ENCODE measurements at regions not wholly inside any gene's neighbourhood (a gene's known extent, or its start where the extent isn't known, plus 50 kb on each side); places are given as distances from the start of the nearest gene placed in this dataset.
A peak's percentile ranks its signal among the peaks of the same experiment; 100 is the strongest.

DNA sequence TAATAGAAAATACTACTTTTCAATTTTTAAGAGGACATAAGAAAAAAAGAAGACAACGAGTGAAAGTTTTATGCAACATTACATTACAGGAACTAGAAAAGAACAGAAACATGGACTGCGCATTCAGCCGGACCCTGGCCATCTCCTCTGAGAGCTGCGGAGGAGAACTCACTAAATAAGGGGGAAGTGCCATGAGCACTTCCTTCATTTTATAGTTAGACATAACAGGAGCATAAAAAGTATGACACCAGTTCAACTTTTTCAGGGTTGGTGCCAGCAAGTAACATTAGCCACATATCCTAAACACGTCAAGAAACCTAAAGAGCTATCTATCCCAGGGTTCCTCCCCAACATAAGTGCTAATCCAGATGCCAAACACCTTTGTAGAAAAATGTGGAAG lies 78.0 kb upstream of the SERTAD2 start:
- Histone ChIP-seq H3K9me3 (replicated peaks; ENCODE audit: control insufficient read depth, insufficient read depth, low read length) (no peaks in the 10 kb centered on the region), H3K79me2 (ENCODE audit: control insufficient read depth, insufficient read depth, low read length) (no peaks in the 10 kb centered on the region), H3K4me2 (ENCODE audit: insufficient read depth, low read length) (no peak overlapping the region), H2AFZ (ENCODE audit: low read depth, low read length) (peak overlapping the region; percentile 45), H3K27ac (ENCODE audit: insufficient read depth, low read depth, low read length) (no peak overlapping the region), H3K9ac (replicated peaks; ENCODE audit: extremely low read depth, insufficient read depth, low read length) (no peak overlapping the region), H3K36me3 (ENCODE audit: control insufficient read depth in 2 of 2, extremely low read depth in 1 of 2, insufficient read depth in 2 of 2, low read length in 2 of 2) (no peaks in the 10 kb centered on the region), H3K27me3 (ENCODE audit: control insufficient read depth in 2 of 2, insufficient read depth in 2 of 2, low read length in 2 of 2) (no peaks in the 10 kb centered on the region), H3K9me1 (replicated peaks; ENCODE audit: control insufficient read depth, extremely low read depth, insufficient read depth, low read length) (no peaks in the 10 kb centered on the region), H3K4me1 (ENCODE audit: control insufficient read depth, extremely low read depth, insufficient read depth, low read length) (peaks cover 13% of the 10 kb centered on the region), H4K20me1 (replicated peaks; ENCODE audit: control insufficient read depth, extremely low read depth, insufficient read depth, low read length) (no peaks in the 10 kb centered on the region), H3K4me3 (replicated peaks in 1 of 3; ENCODE audit: insufficient read depth in 1 of 3, low read depth in 1 of 3, low read length in 3 of 3) (no peak overlapping the region)
- intact Hi-C loops (cut with micrococcal nuclease) (loop anchor here (2.0 kb wide), 1 partner anchor 33 kb away; no protein-coding TSS in a partner anchor), dilution Hi-C loops (cut with MboI; ENCODE audit: extremely low pct_ligation_motif_present, low sequenced_read_pairs) (no loop called here)
- FAIRE-seq (no peak), DNase-seq (ENCODE audit: low read depth, low spot score) (no peak)
- ChIA-PET CTCF (interaction anchor here (0.8 to 1.4 kb wide), 2 partner anchors 13 to 19 kb away, joined by 3 to 4 read pairs; no protein-coding TSS in a partner anchor), POLR2A (interaction anchor here (1.2 kb wide), 1 partner anchor 18 kb away, joined by 3 read pairs; no protein-coding TSS in a partner anchor)
- BruUV-seq (replicated peaks) = no TSS peak
- no peak for TF ChIP-seq POLR2A (IDR thresholded peaks at IDR 0.05; ENCODE audit: low read depth, low read length)
- TF ChIP-seq POLR2AphosphoS5 (IDR thresholded peaks at IDR 0.05; ENCODE audit: insufficient read depth, low read depth, low read length) = no peak
- TF ChIP-seq, protein P1, sequence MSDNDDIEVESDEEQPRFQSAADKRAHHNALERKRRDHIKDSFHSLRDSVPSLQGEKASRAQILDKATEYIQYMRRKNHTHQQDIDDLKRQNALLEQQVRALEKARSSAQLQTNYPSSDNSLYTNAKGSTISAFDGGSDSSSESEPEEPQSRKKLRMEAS (IDR thresholded peaks at IDR 0.05; ENCODE audit: insufficient read depth, insufficient read length) = no peak
- TF ChIP-seq EZH2 (IDR thresholded peaks at IDR 0.05; ENCODE audit: borderline replicate concordance, low read depth, low read length, severe bottlenecking) = no peak
- TF ChIP-seq GATA2 (IDR thresholded peaks at IDR 0.05; ENCODE audit: insufficient read depth, insufficient read length, low read depth, low read length) = no peak
- no peak for TF ChIP-seq FOS (IDR thresholded peaks at IDR 0.05; ENCODE audit: borderline replicate concordance, insufficient read depth, low read length)
- TF ChIP-seq MYC (IDR thresholded peaks at IDR 0.05; ENCODE audit: low read depth, low read length) = no peak
- TF ChIP-seq, protein P2, sequence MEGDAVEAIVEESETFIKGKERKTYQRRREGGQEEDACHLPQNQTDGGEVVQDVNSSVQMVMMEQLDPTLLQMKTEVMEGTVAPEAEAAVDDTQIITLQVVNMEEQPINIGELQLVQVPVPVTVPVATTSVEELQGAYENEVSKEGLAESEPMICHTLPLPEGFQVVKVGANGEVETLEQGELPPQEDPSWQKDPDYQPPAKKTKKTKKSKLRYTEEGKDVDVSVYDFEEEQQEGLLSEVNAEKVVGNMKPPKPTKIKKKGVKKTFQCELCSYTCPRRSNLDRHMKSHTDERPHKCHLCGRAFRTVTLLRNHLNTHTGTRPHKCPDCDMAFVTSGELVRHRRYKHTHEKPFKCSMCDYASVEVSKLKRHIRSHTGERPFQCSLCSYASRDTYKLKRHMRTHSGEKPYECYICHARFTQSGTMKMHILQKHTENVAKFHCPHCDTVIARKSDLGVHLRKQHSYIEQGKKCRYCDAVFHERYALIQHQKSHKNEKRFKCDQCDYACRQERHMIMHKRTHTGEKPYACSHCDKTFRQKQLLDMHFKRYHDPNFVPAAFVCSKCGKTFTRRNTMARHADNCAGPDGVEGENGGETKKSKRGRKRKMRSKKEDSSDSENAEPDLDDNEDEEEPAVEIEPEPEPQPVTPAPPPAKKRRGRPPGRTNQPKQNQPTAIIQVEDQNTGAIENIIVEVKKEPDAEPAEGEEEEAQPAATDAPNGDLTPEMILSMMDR (IDR thresholded peaks at IDR 0.05; ENCODE audit: extremely low read depth in 1 of 2, insufficient read depth in 1 of 2, low read depth in 1 of 2, low read length in 2 of 2) = no peak
- TF ChIP-seq JUN (IDR thresholded peaks at IDR 0.05; ENCODE audit: borderline replicate concordance, insufficient read depth, insufficient read length, low read depth) = no peak

Data from endothelial cell of umbilical vein (primary cell).